ENCODE measurements at regions not wholly inside any gene's neighbourhood (a gene's known extent, or its start where the extent isn't known, plus 50 kb on each side); places are given as distances from the start of the nearest gene placed in this dataset.

GRCh38 chr1:42017259-42017658 lies 98.5 kb upstream of the HIVEP3 start:
- DNase-seq (ENCODE audit: low spot score), result no peak
- Mint-ChIP-seq H3K27ac (no peak overlapping the region), H3K36me3 (ENCODE audit: low read depth) (no peaks in the 10 kb centered on the region), H3K27me3 (ENCODE audit: low read depth) (peaks cover 6% of the 10 kb centered on the region), H3K4me1 (ENCODE audit: low read depth) (peaks cover 21% of the 10 kb centered on the region), H3K4me3 (ENCODE audit: low read depth) (no peak overlapping the region), H3K9me3 (peaks cover 9% of the 10 kb centered on the region)
- intact Hi-C loops (cut with micrococcal nuclease), result loop anchor here (2.0 to 5.0 kb wide), 2 partner anchors 80 to 154 kb away; no protein-coding TSS in a partner anchor

- H3K4me1 Mint-ChIP-seq (ENCODE audit: low read depth), result peaks cover 25% of the 10 kb centered on the region
- no peaks in the 10 kb centered on the region for H3K36me3 Mint-ChIP-seq (ENCODE audit: low read depth)
- DNase-seq (ENCODE audit: low spot score), result no peak
- no peaks in the 10 kb centered on the region for H3K27me3 Mint-ChIP-seq (ENCODE audit: low read depth)
- H3K27ac Mint-ChIP-seq, result no peak overlapping the region
- H3K4me3 Mint-ChIP-seq (ENCODE audit: low read depth), result no peak overlapping the region
- peaks cover 9% of the 10 kb centered on the region for H3K9me3 Mint-ChIP-seq
- intact Hi-C loops (cut with micrococcal nuclease), result loop anchor here (5.0 kb wide), 1 partner anchor 78 kb away; no protein-coding TSS in a partner anchor
These were observed 96.1 kb upstream of the HIVEP3 start for GRCh38 chr1:42014823-42015222.

GRCh38 chr1:42013881-42014470 lies 95.3 kb upstream of the HIVEP3 start:
- Mint-ChIP-seq H3K9me3 (peaks cover 9% of the 10 kb centered on the region), H3K4me1 (ENCODE audit: low read depth) (peaks cover 28% of the 10 kb centered on the region), H3K27ac (no peak overlapping the region), H3K36me3 (ENCODE audit: low read depth) (no peaks in the 10 kb centered on the region), H3K27me3 (ENCODE audit: low read depth) (no peaks in the 10 kb centered on the region), H3K4me3 (ENCODE audit: low read depth) (no peak overlapping the region)
- intact Hi-C loops (cut with micrococcal nuclease), result no loop called here
- no peak for DNase-seq (ENCODE audit: low spot score)

GRCh38 chr1:42012852-42013251 lies 94.1 kb upstream of the HIVEP3 start:
- Mint-ChIP-seq H3K27ac (no peak overlapping the region), H3K9me3 (no peaks in the 10 kb centered on the region), H3K36me3 (ENCODE audit: low read depth) (no peaks in the 10 kb centered on the region), H3K4me3 (ENCODE audit: low read depth) (no peak overlapping the region), H3K4me1 (ENCODE audit: low read depth) (peaks cover 29% of the 10 kb centered on the region), H3K27me3 (ENCODE audit: low read depth) (no peaks in the 10 kb centered on the region)
- no peak for DNase-seq (ENCODE audit: low spot score)
- intact Hi-C loops (cut with micrococcal nuclease), result no loop called here

GRCh38 chr1:42010381-42010780 lies 91.7 kb upstream of the HIVEP3 start:
- H3K27me3 Mint-ChIP-seq (ENCODE audit: low read depth), result no peaks in the 10 kb centered on the region
- no peak overlapping the region for H3K27ac Mint-ChIP-seq
- no peaks in the 10 kb centered on the region for H3K9me3 Mint-ChIP-seq
- H3K4me3 Mint-ChIP-seq (ENCODE audit: low read depth), result no peak overlapping the region
- H3K4me1 Mint-ChIP-seq (ENCODE audit: low read depth), result peaks cover 18% of the 10 kb centered on the region
- intact Hi-C loops (cut with micrococcal nuclease), result no loop called here
- DNase-seq (ENCODE audit: low spot score), result no peak
- no peaks in the 10 kb centered on the region for H3K36me3 Mint-ChIP-seq (ENCODE audit: low read depth)

GRCh38 chr1:42008264-42008663 lies 89.5 kb upstream of the HIVEP3 start:
- no peaks in the 10 kb centered on the region for H3K36me3 Mint-ChIP-seq (ENCODE audit: low read depth)
- intact Hi-C loops (cut with micrococcal nuclease), result no loop called here
- H3K4me3 Mint-ChIP-seq (ENCODE audit: low read depth), result no peak overlapping the region
- no peak overlapping the region for H3K27ac Mint-ChIP-seq
- DNase-seq (ENCODE audit: low spot score), result no peak
- H3K27me3 Mint-ChIP-seq (ENCODE audit: low read depth), result no peaks in the 10 kb centered on the region
- peaks cover 8% of the 10 kb centered on the region for H3K4me1 Mint-ChIP-seq (ENCODE audit: low read depth)
- no peaks in the 10 kb centered on the region for H3K9me3 Mint-ChIP-seq

- no peak for DNase-seq (ENCODE audit: low spot score)
- no peaks in the 10 kb centered on the region for H3K9me3 Mint-ChIP-seq
- peaks cover 8% of the 10 kb centered on the region for H3K4me1 Mint-ChIP-seq (ENCODE audit: low read depth)
- intact Hi-C loops (cut with micrococcal nuclease), result no loop called here
- H3K36me3 Mint-ChIP-seq (ENCODE audit: low read depth), result no peaks in the 10 kb centered on the region
- no peak overlapping the region for H3K27ac Mint-ChIP-seq
- no peak overlapping the region for H3K4me3 Mint-ChIP-seq (ENCODE audit: low read depth)
- H3K27me3 Mint-ChIP-seq (ENCODE audit: low read depth), result no peaks in the 10 kb centered on the region
These were observed 88.1 kb upstream of the HIVEP3 start for GRCh38 chr1:42006836-42007235.

GRCh38 chr1:42006093-42006492 lies 87.4 kb upstream of the HIVEP3 start:
- Mint-ChIP-seq H3K4me3 (ENCODE audit: low read depth) (no peak overlapping the region), H3K27me3 (ENCODE audit: low read depth) (no peaks in the 10 kb centered on the region)

GRCh38 chr1:42005530-42005929 lies 86.8 kb upstream of the HIVEP3 start:
- no peaks in the 10 kb centered on the region for H3K27me3 Mint-ChIP-seq (ENCODE audit: low read depth)
- no peaks in the 10 kb centered on the region for H3K9me3 Mint-ChIP-seq
- H3K27ac Mint-ChIP-seq, result no peak overlapping the region
- peaks cover 4% of the 10 kb centered on the region for H3K4me1 Mint-ChIP-seq (ENCODE audit: low read depth)
- intact Hi-C loops (cut with micrococcal nuclease), result no loop called here
- H3K36me3 Mint-ChIP-seq (ENCODE audit: low read depth), result no peaks in the 10 kb centered on the region
- no peak for DNase-seq (ENCODE audit: low spot score)
- H3K4me3 Mint-ChIP-seq (ENCODE audit: low read depth), result no peak overlapping the region

More at GRCh38 chr1:42006093-42006492, 87.4 kb upstream of the HIVEP3 start:
- peaks cover 4% of the 10 kb centered on the region for H3K4me1 Mint-ChIP-seq (ENCODE audit: low read depth)
- no peaks in the 10 kb centered on the region for H3K9me3 Mint-ChIP-seq
- intact Hi-C loops (cut with micrococcal nuclease), result no loop called here
- H3K36me3 Mint-ChIP-seq (ENCODE audit: low read depth), result no peaks in the 10 kb centered on the region
- no peak overlapping the region for H3K27ac Mint-ChIP-seq
- DNase-seq (ENCODE audit: low spot score), result no peak

GRCh38 chr1:42004860-42005259 lies 86.1 kb upstream of the HIVEP3 start:
- H3K4me1 Mint-ChIP-seq (ENCODE audit: low read depth), result peaks cover 4% of the 10 kb centered on the region
- H3K36me3 Mint-ChIP-seq (ENCODE audit: low read depth), result no peaks in the 10 kb centered on the region
- no peak overlapping the region for H3K27ac Mint-ChIP-seq
- no peaks in the 10 kb centered on the region for H3K27me3 Mint-ChIP-seq (ENCODE audit: low read depth)
- intact Hi-C loops (cut with micrococcal nuclease), result no loop called here
- no peak overlapping the region for H3K4me3 Mint-ChIP-seq (ENCODE audit: low read depth)
- no peak for DNase-seq (ENCODE audit: low spot score)
- H3K9me3 Mint-ChIP-seq, result no peaks in the 10 kb centered on the region

- intact Hi-C loops (cut with micrococcal nuclease), result no loop called here
- Mint-ChIP-seq H3K27ac (no peak overlapping the region), H3K4me3 (ENCODE audit: low read depth) (no peak overlapping the region), H3K27me3 (ENCODE audit: low read depth) (no peaks in the 10 kb centered on the region), H3K36me3 (ENCODE audit: low read depth) (no peaks in the 10 kb centered on the region), H3K9me3 (no peaks in the 10 kb centered on the region), H3K4me1 (ENCODE audit: low read depth) (peaks cover 2% of the 10 kb centered on the region)
- no peak for DNase-seq (ENCODE audit: low spot score)
These were observed 85.6 kb upstream of the HIVEP3 start for GRCh38 chr1:42004322-42004721.

- Mint-ChIP-seq H3K4me3 (ENCODE audit: low read depth) (no peak overlapping the region), H3K27ac (no peak overlapping the region), H3K27me3 (ENCODE audit: low read depth) (no peaks in the 10 kb centered on the region), H3K36me3 (ENCODE audit: low read depth) (no peaks in the 10 kb centered on the region), H3K9me3 (no peaks in the 10 kb centered on the region), H3K4me1 (ENCODE audit: low read depth) (peaks cover 1% of the 10 kb centered on the region)
- no peak for DNase-seq (ENCODE audit: low spot score)
- intact Hi-C loops (cut with micrococcal nuclease), result no loop called here
These were observed 84.7 kb upstream of the HIVEP3 start for GRCh38 chr1:42003433-42003832.

GRCh38 chr1:42002220-42002619 lies 83.5 kb upstream of the HIVEP3 start:
- no peaks in the 10 kb centered on the region for H3K27me3 Mint-ChIP-seq (ENCODE audit: low read depth)
- H3K4me3 Mint-ChIP-seq (ENCODE audit: low read depth), result no peak overlapping the region
- H3K9me3 Mint-ChIP-seq, result no peaks in the 10 kb centered on the region
- no peaks in the 10 kb centered on the region for H3K4me1 Mint-ChIP-seq (ENCODE audit: low read depth)
- H3K36me3 Mint-ChIP-seq (ENCODE audit: low read depth), result no peaks in the 10 kb centered on the region
- no peak for DNase-seq (ENCODE audit: low spot score)
- H3K27ac Mint-ChIP-seq, result no peak overlapping the region
- intact Hi-C loops (cut with micrococcal nuclease), result no loop called here

GRCh38 chr1:42000766-42001165 lies 82.0 kb upstream of the HIVEP3 start:
- Mint-ChIP-seq H3K9me3 (no peaks in the 10 kb centered on the region), H3K36me3 (ENCODE audit: low read depth) (no peaks in the 10 kb centered on the region), H3K4me3 (ENCODE audit: low read depth) (no peak overlapping the region), H3K27ac (no peak overlapping the region), H3K27me3 (ENCODE audit: low read depth) (no peaks in the 10 kb centered on the region), H3K4me1 (ENCODE audit: low read depth) (no peaks in the 10 kb centered on the region)
- intact Hi-C loops (cut with micrococcal nuclease), result no loop called here
- DNase-seq (ENCODE audit: low spot score), result no peak
